AG09319 (cell line): ENCODE measurements at regions not wholly inside any gene's neighbourhood (a gene's known extent, or its start where the extent isn't known, plus 50 kb on each side); places are given as distances from the start of the nearest gene placed in this dataset.
A peak's percentile ranks its signal among the peaks of the same experiment; 100 is the strongest.

Source experiments
- DNase-seq: peaks from one replicate; pipeline ENCODE4 v3.0.0-alpha.2; 2010; ENCODE audit warnings: low read depth; ENCODE audit errors: extremely low read depth
- CTCF ChIP-seq: IDR thresholded peaks from 2 replicates; pipeline ENCODE4 v1.5.1; 2011; ENCODE audit warnings: low read depth, mild to moderate bottlenecking, inconsistent platforms, low read length, moderate library complexity

DNA sequence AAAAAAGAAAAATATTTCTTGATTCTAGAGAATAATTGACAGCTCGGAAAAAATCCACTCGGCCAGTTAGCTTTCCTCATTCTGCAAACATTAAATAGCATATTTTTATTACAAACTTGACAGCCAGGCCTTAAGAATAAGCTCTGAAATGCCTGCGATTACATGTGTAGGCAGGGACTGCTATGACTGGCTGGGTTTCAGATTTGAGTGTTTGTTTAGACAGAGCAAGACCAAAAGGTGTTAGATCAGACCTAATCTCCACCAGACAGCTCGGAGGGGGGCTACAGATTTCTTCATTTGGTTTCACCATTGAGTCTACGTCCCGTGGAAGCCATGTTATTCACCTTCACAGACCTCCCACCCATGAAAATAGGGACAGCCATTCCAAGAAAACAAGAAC lies 192.1 kb upstream of the ADAMTS5 start:
- DNase-seq = no peak
- no peak for TF ChIP-seq CTCF

DNA sequence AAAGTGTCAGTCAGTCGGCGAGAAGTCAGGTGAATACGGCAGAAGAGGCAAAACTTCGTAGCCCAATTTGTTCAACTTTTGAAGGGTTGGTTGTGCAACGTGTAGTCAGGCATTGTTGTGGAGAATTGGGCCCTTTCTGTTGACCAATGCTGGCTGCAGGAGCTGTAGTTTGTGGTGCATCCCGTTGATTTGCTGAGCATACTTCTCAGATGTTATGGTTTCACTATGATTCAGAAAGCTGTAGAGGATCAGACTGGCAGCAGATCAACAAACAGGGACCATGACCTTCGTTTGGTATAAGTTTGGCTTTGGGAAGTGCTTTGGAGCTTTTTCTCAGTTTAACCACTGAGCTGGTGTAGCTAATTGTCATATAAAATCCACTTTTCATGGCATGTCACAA lies 190.2 kb upstream of the ADAMTS5 start:
- no peak for DNase-seq
- no peak for TF ChIP-seq CTCF

GRCh38 chr21:27156666-27157065 lies 189.8 kb upstream of the ADAMTS5 start:
- TF ChIP-seq CTCF = no peak
- no peak for DNase-seq

DNA sequence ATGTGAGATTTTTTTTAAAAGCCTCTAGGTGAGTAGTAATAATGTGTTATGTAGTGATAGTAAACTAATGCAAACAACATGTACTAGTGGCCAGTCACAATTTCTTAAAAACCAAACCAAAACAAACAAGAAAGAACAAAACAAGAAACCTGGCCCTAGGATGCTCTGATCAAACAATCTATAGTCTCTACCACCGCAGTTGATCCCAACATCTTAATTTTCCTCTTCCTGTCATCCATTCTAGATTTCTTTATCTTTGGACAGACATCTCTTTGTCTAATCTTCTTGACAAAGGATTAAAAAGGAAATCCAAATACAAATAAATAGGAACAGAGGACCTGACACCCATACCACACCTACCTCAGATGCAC lies 188.2 kb upstream of the ADAMTS5 start:
- no peak for DNase-seq
- no peak for TF ChIP-seq CTCF

- no peak for TF ChIP-seq CTCF
- no peak for DNase-seq
These were observed 187.7 kb upstream of the ADAMTS5 start for GRCh38 chr21:27154451-27155129.

- DNase-seq = no peak
- no peak for TF ChIP-seq CTCF
These were observed 186.1 kb upstream of the ADAMTS5 start for GRCh38 chr21:27152996-27153395.

DNA sequence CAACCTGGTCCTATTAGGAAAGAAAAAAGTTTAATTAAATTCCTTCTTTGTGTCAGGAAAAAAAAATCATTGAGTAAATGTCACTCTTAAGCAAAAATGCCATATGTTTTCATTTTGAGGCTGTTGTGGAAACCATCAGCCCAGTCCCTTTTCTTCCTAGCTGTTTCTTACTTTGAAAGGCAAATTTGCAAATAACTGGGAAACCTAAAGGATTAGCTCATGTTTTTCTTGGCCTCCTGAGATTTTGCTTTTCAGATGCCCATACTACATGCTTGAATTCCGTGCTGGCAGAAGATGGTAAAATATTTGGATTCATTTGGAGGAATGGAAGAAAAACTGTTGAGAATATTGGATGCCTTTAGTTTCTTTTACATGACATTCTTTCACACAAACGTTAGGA lies 182.1 kb upstream of the ADAMTS5 start:
- peak; percentile 43 for DNase-seq
- no peak for TF ChIP-seq CTCF
